Stimulated activated CD4-positive, alpha-beta T cell treated with anti-CD3 and anti-CD28 coated beads, Interleukin-1b, Interleukin-23, amount 100 ng/mL, for 4 hours (primary cell): ENCODE measurements at regions not wholly inside any gene's neighbourhood (a gene's known extent, or its start where the extent isn't known, plus 50 kb on each side); places are given as distances from the start of the nearest gene placed in this dataset.
"Not testable (repeated sequence)": the region's sequence is repeated elsewhere in the genome, so short reads cannot be mapped to it uniquely, and the experiment has no call there.

Source experiments
- DNase-seq, 2 donors: peaks; one replicate each; pipeline ENCODE4 v3.0.0-alpha.2; 2020; ENCODE audit warnings: low read depth in 2 of 2

DNA sequence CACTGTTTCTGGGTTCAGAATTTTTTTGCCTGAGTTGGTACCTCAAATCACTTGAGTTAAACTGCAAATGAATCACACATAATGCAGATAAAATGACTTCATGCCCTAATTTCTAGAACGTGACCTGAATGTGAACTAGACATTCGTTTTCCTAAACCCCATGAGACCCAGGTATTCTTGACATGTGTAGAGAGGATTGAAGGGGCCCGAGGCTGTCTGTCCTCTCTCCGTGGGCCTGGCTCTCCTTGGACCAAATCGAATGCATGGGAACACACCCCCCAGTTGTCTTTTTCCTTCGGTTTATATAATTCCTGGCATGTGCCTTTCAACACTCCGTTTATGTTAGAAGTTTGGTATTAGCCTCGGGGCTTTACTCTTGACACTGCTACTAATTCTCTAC, 262.4 kb upstream of the PLGLB2 start:
- DNase-seq = not testable (repeated sequence)

DNA sequence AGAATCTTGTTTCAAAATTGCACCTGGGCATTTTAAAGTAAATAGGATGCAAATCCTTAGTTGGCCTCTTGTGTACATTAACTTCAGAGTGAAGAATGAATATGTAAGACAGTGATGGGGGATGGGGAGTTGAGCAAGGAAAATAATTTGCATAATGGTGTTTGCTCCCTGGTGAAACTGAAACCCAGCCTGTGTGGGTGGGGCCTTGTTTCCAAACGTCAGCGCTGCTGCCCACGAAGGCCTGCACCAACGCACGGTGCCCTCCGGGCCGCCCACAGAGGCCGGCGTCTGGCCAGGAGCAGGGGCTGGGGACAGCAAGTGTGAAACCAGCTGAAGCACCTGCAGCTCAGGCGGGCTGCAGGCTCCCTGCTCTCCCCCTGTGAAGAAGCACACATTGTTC, 262.0 kb upstream of the PLGLB2 start:
- not testable (repeated sequence) for DNase-seq

DNA sequence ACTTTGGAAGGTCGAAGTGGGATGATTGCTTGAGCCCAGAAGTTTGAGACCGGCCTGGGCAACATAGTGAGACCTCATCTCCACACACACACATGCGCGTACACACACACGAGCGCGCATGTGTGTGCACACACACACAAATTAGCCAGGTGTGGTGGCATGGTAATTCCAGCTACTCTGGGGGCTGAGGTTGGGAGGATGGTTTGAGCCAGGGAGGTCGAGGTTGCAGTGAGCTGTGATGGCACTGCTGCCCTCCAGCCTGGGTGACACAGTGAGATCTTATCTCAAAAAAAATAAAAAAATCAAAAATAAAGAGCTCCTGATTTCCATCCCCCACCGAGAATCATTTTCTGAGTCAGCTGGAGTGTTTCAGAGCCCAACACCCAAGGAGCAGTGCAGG, 261.5 kb upstream of the PLGLB2 start:
- not testable (repeated sequence) for DNase-seq

DNA sequence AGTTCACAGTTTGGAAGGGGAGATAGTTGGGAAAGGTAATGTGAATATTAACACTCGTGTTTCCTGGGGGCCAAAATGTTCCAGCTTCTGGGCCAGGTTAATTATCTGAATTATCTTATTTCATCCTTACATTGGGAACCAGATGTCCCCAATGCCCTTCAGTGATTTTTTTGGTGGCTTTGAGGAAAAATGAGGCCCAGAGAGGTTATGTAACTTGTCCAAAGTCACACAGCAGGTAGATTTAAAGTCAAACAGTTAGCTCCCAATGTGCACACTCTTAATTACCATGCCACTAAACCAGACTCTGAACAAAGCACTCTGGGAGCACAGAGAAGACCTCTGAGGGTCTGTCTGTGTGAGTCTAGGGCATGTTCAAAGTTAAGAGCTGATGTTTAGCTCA, 259.9 kb upstream of the PLGLB2 start:
- not testable (repeated sequence) for DNase-seq

DNA sequence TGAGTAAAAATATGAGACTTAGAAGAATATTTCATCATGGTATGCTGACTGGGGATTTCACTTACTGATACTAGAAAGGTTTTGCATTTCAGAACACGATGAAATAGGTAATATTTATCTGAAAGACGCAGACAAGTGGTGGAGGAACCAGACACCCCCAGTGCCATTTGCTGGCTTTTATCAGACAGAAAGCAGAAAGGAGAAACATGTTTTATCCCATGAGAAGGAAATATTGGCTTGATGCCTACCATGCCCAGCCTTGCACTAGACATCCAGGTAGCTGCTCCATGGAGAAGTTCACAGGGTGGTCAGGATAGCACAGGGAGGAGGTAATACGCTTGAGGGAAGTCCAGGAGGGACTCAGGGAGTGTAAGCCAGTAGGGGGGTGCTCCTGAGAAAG, 258.9 kb upstream of the PLGLB2 start:
- not testable (repeated sequence) for DNase-seq

DNA sequence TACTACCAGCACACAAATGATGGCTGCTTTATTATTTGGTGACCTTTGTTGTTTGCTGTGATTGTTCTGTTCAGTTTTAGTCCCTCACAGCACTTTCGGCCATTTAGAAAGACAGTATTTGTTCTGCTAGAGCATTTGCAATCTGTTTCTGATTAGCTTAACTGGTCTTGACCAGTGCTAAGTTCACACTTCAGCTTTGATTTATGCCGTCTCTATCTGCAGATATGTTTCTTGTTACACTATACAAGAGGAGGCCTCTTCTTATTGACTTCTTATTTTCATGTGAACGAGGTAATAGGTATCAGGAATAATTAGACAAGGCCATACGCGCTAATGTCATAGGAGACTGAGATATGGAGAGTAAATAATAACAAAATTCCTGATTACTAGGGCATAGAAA, 253.0 kb upstream of the PLGLB2 start:
- not testable (repeated sequence) for DNase-seq

DNA sequence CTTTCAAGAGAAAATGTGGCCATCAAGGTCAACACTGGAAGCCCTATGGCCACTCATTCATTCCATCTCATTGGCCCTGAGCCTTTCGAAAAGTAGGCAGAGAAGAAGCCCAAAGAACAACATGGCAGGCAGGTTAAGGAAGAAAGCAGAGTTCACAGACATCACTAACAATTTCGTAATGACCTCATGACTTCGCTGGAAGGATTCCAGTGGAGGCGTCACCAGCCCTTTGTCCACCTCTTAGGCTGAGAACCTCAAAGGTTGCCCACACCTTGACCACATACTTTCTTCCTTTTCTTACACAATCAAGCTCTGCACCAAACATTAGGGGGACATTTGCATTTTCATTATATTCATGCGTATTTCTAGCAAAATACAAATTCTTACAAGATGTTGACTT, 252.4 kb upstream of the PLGLB2 start:
- not testable (repeated sequence) for DNase-seq

DNA sequence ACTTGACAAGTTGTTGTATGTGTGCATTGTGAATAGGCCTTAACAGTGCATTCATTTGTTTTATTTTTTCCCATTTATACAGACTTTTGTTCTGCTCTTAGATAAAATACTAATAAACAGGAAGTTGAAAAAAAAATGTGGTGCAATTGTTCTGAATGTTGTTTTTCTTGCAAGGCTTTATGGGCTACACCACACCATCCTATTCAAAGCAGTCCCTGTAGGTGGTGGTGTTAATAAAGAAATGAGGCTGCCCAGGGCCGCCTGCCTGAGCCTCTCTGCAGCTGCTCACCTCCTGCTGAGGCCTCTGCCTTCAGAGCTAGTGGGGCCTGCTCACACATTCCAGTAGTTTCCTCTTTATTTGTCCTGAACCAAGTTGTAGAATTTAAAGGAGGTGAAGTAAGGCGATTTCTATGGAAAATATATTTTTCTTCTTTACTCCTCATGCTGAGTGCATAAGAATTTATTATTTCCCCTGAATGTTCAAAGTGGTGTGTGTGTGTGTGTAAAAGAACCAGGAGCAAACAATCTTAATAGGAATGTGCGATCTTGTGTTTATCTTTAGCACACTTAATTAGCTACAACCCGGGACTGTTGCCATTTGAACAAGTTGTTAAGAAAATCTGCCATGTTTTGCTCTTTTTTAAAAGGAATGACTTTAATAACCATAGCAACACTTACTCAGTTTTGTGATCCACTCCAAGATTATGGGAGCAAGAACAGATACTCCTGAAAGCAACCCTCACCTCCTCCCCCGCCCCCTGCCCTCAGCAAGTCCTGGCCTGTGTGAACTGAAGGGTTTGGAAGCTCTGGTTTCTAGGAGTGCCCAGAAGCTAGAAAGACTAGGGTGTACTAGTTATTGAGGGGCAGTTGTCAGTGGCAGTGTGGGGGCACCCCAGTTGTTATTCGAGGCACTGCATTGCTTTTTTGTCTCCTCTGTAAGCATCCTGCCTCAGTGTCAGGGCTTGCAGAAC, 251.6 kb upstream of the PLGLB2 start:
- DNase-seq = not testable (repeated sequence)

DNA sequence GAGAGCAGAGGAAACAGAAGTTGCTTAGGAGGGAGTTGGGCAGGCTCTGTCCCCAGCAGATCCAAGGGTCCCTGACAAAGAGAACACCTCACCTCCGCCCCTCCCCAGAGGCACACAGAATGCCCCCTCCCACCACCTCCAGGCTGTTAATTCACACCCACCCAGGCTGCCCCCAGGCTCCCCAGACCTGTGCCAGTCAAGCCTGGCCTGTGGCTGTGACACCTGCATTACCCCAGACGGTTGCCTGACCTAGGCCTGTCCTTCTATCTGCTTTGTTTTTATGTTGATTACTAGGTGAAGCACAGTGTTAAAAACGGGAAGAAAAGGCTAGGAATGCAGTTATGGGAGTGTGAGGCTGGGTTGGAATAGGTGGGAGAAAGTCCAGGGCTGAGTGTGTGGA, 250.8 kb upstream of the PLGLB2 start:
- DNase-seq = not testable (repeated sequence)

DNA sequence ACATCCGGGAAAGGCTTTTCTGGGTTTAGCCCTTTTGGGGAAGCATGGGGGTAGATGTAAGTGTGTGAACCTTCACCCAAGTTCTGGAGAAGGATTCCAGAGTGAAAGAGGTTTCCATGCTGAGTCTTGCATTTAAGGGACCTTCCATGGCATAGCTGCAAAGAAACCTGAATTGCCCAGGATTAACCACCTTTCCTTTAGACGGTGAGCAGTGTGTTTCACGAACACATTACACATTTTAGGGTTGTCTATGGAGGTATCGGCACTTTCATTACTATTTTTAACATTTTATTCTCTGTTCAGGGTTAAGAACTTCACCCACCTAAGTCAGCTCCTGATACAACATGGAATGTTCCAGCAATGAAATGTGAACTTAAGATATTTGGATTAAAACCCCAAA, 250.2 kb upstream of the PLGLB2 start:
- DNase-seq = not testable (repeated sequence)

DNA sequence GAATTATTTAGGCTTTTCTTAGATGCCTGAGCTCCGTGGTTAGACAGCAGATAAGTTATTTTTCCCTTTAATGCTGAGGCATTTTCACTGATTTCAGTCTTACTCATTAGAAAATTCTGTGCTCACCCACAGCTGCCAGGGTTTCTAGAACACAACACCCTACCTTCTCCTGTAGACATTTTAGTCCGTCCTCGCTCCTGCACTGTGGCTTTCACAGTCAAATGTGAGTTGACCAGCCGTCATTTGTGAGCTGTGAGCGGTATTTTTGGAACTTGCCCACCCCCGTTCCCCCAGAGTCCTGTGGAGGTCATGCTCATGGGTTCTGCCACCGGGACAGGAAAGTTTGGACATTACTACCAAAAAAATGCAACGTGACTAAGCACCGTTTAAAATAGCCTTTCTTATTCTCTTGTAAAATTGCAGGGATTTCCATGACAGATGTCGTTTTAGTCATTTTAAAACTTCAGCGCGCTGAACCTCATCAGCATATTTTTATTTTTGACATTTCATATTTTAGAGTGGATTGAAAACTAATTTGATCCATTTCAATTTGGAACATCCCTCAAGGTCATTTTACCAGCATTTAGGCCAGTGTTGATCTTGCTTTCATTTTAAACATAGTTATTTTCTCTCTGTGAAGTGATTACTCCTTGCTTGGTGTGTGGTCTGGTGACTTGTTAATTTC, 249.6 kb upstream of the PLGLB2 start:
- not testable (repeated sequence) for DNase-seq

DNA sequence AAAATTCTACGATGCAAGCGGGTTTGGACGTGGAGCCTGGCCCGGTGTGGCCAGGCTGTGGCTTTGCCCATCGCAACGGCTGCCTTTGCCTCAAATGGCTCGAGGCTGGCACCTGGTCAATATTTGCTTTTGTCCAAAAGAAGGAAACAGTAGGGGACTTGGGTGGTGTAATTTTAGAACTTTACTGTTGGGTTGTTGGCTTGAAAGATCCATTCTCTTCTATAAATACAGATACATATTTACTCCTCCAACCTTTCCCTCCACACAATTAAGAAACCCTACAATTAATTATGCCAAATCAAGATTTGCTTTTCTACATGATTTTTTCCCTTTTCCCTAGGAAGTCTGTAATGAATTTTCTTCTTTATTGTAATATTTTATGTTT, 249.0 kb upstream of the PLGLB2 start:
- DNase-seq = not testable (repeated sequence)

DNA sequence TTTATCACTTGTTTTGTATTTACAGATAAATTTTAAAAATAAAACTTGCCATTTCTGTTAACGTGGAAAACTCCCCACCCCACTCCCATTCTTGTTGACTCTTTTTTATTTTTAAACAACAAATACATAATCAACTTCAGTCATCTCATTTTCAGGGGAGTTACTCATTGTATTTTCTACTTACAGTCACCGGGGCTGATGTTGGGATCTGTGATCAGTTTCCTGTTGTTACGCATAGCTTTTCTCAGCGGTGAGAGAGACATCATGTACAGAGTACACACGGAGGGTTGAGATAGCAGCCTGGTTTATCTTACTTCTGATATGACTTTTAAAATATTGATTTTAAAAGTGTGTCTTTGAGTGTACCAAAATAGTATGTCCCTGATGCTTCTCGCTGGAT, 248.0 kb upstream of the PLGLB2 start:
- not testable (repeated sequence) for DNase-seq

DNA sequence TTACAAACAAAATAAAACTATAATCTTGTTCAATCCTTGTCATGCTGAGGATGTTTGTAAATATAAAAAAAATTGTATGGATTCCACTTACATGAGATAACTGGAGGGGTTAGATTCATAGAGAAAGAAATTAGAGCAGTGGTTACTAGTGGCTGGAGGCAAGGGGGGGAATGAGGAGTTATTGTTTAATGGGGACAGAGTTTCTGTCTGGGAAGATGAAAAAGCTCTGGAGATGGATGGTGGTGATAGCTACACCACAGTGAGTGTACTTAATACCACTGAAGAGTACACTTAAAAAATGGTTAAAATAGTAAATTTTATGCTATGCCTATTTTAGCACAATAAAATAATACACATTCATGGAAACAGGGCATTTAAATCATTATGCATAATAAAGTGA, 247.5 kb upstream of the PLGLB2 start:
- DNase-seq = not testable (repeated sequence)

DNA sequence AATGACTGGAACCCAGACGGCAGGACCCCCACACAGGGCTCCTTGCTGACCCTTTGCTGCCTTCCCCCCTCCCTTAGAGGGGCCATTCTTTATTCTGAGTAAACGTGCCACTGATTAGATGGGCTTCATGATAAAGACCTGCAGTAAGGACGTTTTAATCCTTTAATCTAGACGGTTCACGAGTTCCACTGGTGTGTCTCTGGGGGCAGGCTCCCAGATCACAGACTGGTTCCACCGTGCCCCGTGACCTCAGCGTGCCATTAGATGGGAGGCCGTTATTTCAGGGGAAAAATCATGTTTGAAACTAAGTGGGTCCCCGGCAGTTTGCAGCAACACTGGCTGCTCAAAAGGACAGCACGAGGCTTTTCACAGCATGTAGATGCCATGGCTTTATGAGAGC, 246.9 kb upstream of the PLGLB2 start:
- not testable (repeated sequence) for DNase-seq

DNA sequence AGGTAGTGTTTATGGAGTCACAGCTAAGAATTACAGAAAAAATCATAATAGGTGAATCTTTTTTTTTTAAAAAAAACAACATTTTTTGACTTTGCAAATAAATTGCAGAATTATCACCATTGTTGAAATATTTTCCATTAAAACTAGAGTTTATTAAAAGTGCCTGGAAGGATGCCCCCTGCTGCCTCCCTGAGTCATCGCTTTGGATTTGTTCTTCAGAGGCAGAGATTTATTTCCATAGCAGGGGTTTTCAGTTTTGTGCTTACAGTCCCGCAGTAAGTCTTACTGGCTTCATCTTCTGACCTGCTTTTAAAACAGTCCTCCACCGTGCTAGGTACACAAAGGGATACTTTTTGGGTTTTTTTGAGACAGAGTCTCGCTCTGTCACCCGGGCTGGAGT, 244.9 kb upstream of the PLGLB2 start:
- not testable (repeated sequence) for DNase-seq

DNA sequence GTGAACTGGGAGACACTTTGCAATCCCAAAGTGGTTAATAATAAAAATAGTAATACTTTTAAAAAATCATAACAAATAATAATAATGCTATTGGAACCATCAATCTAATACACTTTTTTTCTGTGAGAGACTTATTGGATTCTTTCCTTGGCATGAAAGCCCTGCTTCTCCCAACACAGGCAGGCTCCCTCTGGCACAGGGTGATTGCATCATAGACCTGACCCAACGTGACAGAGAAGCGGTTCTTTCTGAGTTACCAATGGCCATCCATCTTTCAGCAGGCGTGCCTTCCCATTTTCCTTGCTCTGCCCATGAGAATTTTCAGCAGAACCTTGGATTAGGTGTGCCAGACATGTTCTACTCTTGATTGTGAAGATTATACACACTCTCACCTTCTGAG, 242.6 kb upstream of the PLGLB2 start:
- not testable (repeated sequence) for DNase-seq

DNA sequence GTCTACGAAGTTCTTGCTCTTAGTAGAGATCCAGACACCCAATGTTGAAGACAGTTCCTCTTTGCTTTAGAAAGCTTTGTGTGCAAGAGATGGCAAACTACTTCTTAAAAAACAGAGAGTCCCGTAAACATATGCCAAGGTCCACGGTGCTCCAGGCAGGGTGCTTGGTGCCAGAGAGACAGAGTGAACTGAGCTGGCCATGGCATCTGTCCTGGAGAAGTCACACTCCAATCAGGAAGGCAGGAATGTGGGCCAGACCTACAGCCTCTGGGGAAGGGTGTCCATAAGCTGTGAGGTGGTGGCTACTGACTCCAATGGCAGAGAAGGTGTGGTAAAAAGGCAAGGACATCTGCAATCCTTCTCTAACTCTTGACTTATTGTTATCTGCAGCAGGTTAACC, 242.0 kb upstream of the PLGLB2 start:
- DNase-seq = not testable (repeated sequence)

DNA sequence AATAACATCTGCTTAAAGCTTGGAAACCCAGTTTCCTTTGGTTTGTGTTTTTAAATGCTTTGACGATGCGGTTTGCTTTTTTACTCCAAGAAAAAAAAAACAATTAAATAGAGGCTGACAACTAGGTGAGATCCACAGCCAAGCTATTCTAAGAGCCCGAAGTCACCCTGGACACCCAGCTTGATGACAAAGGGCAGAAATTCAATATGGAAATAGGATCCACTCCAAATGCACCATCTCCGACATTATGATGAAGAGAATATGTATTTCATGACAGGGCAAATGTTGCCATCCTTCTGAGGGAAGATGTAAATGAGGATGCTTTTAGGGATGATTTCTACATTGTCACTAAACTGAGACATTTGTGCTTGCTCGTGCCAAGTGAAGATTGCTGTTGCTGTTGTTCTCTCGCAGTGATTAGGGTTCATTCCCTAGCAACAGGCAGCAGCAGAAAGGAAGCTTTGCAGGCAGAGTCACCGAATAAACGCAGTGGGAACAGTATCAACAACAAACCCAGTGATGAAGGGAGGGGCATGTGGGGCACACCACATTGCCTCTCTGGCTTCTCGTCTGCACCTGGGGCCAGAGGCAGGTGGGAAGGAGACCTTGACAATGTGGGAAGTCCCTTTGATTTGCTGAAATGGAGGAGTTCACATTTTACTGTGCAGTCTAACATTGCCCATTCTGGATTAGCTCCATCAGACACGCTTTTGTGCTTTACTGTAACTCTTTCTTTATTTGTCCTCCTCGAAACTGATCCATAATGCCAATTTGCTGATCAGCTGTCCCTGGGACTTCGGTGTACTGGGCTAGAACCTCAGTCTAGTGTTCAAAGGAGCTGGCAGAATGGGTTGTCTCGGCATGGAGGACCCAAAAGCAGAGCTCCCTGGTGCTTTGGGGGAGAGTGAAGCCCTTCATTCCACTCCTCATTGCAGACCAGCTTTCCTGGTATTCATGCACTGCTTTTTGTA, 240.2 kb upstream of the PLGLB2 start:
- DNase-seq = not testable (repeated sequence)

DNA sequence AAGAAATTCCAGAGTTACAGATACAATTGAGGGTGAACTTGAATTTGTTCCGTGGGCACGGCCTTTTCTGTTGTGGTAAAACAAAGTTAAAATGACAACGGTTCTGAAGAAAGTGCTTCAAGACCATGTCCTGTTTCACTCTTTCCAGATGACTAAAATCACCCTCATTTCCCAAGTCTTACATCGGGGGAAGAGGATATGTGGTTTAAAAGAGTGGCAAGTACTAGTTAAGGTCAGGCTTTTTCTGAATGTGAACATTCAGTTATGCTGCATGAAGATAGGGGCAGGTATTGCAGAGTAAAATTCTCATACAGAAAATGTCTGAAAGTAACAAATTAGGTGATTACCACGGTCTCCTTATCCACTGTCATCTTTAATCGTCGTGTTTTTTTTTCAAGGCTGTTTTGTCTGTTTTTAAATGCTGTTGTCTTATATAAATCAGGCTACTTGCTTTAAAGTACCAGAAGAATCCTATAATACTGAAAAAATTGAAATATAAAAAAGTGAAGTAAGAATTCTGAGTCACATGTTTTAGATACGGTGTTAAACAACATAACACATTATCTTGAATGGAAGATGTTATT, 236.6 kb upstream of the PLGLB2 start:
- not testable (repeated sequence) for DNase-seq

DNA sequence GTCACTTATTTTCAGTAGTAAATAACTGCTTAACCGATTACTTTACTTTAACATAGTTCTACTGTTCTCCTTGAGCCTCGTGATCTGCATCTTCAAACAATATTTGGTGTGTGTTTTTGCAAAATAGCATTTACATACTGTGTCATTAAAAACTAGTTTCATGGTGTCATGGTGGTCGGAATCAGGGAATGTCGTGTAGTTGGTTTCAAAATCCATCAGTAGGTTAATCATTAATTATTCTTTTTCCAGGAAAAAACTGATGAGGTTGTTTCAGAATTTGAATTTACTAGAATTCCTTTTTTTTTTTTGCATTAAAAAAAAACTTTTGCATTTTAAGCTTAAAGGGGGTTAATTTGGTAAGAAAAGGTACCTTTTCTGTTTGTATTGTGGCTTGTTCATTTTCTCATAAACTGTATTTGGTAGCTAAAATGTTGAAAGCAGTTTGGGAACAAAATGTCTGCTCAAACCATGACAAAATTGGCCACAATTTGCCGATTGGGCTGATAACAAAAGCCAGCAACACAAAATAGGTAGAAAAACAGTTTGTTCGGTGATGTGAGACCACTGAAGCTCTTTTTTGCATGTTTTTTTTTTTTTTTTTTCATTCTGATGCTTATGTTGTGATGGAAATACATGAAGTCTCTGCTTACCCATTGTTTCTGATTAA, 234.9 kb upstream of the PLGLB2 start:
- not testable (repeated sequence) for DNase-seq
